NCI-H524 treated with DMSO at 0.1 percent for 48 hours (cell line): ENCODE measurements at regions not wholly inside any gene's neighbourhood (a gene's known extent, or its start where the extent isn't known, plus 50 kb on each side); places are given as distances from the start of the nearest gene placed in this dataset.
"Not testable (repeated sequence)": the region's sequence is repeated elsewhere in the genome, so short reads cannot be mapped to it uniquely, and the experiment has no call there.

Experiments
- DNase-seq: peaks from one replicate; lab custom pipeline; 2025; lab: John Stamatoyannopoulos, UW

DNA sequence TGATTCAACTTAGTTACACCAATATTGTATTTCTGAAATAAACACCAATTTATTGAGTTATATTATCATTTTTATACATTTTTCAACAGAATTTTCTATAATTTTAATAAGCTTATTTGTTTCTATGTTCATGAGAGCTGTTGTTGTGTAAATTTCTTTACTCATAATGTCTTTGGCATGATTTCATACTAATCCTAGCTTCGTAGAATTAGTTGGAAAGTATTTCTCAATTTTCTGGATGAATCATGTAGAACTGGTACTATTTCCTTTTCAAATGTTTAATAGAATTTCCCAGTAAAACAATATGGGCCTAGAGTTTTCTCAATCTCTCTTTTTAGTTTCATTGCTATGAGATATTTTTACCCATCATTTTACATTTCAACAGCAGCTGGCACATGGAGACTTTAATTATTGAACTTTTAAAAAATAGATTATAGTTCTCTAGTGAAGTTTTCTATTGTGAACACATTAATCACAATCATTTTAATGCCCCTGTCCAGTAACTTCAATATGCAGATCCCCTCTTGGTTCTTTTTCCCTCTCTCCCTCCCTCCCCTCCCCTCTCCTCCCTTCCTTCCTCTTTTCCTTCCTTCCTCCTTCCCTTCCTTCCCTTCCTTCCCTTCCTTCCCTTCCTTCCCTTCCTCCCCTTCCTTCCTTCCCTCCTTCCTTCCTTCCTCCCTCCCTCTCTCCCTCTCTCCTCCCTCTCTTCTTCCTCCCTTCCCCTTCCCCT lies 1357.1 kb downstream of the ZPLD1 start:
- DNase-seq: no peak

DNA sequence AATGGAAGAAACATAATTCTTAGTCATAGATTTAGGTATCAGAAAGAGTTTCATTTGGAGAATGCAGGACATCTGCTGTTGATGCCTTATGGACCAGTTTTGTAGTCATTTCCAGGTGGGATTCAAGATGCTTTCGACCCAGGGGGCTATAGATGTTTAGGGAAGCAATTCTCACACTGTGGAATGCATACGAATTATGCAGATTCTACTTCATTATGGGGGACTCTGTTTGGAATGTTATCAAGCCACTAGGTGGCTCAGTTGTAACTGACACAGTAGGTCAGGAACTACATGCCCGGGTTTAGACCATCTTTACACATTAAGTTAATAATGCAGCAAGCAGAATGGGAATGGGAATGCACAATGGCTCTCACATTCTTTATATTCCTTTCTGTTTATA lies 1359.8 kb downstream of the ZPLD1 start:
- peak; percentile 3 for DNase-seq

DNA sequence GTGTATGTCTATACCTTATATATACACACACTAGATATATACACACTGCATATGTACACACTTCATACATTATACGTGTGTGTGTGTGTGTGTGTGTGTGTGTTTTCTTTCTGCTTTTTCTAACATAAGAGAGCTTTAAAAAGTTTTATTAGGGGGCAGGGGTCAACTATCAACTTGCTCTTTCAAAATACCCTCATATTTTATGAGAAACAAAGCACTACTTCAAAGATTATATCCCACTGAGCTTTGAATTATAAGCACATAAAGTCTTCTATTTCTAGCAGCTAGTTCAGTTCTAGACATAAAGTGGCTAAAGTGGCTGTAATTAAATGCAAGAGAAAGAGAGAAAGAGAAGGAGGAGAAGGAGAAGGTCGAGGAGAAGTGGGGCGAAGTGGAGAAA lies 1361.3 kb downstream of the ZPLD1 start:
- DNase-seq: no peak

DNA sequence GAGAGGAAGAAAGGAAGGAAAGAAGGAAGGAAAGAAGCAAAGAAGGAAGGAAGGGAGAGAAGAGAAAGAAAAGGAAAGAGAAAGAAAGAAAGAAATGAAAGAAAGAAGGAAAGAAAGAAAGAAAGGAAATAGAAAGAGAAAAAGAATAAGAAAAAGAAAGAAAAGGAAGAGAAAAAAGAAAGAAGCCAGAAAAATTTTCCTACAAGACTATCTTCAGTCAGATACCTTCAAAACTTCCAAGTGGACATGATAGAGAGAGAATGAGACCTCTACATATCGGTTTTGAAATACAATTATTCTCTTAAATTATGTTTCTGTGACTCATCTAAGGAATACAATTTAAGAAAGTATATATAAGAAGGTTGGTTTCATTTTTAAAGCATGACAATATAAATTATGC lies 1369.0 kb downstream of the ZPLD1 start:
- DNase-seq: no peak

DNA sequence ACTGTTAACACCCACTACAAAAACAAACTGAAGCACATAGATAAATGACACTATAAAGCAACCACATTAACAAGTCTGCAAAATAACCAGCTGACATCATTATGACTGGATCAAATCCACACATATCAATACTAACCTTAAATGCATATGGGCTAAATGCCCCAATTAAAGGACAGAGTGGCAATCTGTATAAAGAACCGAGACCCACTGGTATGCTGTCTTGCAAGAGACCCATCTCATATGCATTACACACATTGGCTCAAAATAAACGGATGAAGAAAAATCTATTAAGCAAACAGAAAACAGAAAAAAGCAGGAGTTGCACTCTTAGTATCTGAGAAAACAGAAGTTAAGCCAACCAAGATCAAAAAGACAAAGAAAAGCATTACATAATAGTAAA lies 1375.4 kb downstream of the ZPLD1 start:
- no peak for DNase-seq

DNA sequence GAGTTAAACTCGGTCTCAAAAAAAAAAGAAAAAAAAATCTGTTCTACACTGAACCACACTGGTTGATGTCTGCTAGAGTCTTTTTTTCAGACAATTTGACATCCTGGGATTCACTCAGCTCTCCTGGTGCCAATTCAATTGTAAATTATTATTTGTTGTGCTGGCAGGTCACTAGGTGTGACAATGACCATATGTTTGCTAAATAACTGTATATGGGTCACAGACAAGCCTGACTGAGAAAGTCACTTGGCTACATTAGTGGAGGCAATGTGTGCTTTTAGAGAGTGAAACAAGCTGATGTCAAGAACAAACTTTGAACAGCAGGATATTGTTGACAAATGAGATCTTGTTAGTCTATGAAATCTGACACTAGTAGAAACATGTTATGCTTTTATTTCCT lies 1379.1 kb downstream of the ZPLD1 start:
- DNase-seq: no peak

DNA sequence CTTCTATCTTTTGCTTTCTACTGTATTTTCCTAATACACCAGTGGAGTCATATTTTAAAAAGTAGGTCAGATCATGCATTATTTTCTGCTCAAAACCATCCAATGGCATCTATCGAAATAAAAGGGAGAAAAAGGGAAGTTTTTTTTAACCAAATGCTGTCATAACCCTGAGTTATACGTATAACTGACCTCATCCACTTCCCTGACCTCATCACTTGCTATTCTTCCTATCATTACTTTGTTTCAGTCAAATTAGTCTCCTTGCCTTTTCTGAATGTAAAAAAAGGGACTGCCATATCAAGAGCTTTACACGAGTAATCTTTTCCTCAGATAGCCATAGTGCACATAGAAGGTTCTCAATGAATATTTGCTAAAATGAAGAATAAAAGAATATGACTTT lies 1383.6 kb downstream of the ZPLD1 start:
- DNase-seq: no peak

DNA sequence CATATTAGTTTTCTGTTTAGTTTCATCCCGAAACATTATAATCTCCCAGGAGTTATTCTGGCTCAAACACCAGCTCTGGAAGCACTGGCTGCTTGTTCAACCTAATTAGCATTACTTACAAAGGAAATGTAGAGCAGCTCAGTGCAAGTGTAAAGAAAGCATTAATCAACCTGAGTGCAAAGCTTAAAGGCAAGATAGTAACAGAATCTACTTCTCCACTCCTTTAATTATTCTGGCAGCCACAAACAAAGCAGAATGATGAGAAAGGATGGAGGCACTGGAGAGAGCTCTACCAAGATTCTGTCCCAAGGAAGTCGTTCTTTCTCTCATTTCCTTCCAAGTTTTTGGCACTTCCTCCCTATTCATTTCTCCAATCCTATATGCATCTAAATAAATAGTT lies 1384.0 kb downstream of the ZPLD1 start:
- no peak for DNase-seq

DNA sequence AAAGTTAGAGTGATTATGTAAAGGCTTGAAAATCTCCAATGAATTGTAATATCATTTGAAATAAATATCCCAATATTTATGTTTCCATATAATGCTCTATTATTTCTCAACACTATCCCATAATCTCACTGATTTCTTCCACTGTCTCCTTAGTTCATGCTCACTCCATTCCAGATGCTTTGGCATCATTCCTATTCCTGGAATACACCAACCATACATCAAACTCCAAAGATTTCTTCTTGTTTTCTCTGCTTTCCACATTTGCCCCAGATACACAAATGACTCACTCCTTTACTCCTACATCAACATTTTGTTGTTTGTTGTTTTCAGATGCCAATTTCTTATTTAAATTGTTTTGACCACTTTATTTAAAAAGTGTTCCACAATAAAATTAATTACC lies 1390.8 kb downstream of the ZPLD1 start:
- DNase-seq: no peak

DNA sequence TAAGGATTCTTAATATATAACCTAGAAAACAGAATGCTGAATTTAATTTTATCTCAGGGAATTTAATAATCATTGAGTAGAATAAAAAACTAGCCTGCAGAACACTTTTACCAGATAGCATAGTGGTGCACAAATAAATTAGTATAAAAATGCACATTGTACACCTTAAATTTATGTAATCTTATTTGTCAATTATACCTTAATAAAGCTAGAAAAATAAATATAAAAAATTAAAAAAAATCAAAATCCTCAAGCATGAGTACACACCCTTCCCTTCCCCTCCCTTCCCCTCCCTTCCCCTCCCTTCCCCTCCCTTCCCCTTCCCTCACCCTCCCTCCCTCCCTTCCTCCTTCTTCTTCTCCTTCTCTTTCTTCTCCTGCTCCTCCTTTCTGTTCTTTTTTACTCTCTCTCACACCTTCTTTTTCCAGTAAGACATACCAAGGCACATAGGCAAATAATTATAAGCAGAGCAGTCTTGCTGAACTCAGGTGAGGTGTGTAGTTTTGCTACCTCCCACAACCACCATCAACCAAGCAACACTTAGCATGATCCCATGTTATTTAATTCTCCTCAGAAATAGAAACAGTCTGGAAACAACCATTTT lies 1395.0 kb downstream of the ZPLD1 start:
- no peak for DNase-seq

DNA sequence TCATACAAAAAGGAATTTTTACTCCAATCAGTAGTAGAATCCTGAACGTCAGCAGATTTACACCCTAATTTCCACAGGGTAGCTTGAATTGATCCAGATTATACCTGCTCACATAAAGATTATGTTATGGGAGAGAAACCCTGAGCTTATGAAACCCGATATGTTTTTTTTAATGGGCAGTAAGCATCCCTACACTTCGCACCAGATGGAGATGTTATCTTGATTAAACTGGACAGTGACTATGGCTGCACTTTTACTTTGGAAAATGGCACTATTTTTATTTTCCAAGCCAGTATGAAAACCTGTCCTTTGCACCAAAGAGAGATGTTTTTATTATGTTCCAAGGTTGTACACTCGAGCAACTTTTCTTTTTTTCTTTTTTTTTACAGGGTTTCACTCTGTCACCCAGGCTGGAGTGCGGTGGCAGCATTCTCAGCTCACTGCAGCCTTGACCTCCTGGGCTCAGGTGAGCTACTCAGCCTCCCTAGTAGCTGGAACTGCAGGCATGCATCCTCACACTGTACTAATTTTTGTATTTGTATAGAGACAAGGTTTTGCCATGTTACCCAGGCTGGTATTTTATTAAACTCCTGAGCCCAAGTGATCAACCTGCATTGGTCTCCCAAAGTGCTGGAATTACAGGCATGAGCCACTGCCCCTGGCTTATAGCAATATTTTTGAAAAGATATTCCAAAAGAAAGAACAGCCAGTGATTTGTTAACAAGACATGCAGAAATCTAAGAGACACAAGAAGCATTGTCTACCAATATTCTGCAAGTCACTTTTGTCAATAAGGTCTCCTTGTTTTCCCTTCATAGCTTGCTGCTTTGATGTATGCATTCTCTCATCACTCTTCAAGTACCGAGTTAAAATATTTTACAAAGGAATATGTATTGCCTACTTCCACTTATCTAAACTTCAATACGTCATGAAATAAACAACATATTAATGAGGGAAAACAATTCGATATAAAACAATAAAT lies 1412.6 kb downstream of the ZPLD1 start:
- peak; percentile 65 for DNase-seq

DNA sequence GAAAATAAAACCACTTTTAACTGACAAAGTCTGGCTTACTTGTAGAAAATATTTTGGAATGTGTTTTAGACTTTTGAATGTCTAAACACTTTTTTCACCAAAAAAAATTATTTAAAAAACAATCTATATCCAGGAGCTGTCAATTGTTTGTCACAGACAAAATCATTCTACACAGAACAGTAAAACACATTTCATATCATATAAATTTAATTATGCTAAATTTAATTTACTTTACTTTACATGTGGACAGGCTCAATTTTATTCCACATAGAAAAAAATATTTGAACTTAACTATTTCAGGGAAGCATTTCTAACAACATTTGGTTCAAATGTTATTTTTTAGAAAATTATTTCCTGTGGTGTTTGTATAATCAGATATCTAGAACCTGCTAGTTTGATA lies 1417.0 kb downstream of the ZPLD1 start:
- DNase-seq: no peak

DNA sequence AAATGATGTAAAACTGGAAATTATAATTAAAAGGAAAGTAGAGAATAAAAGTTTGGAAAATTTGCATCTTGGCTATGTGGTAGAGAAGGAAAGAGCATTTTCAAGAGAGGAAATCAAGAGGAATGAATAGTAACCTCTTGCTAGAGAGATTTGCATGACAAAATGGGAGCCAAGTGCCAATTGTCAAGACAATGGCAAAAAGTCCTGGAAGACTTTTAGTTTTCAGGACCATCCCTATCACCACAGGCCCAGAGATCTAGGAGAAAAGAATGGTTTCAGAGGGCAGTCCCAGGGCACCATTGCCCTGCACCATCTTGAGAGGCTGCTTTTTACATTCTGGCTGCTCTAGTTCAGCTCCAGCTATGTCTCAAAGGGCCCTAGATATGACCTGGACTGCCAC lies 1427.6 kb downstream of the ZPLD1 start:
- DNase-seq: no peak

DNA sequence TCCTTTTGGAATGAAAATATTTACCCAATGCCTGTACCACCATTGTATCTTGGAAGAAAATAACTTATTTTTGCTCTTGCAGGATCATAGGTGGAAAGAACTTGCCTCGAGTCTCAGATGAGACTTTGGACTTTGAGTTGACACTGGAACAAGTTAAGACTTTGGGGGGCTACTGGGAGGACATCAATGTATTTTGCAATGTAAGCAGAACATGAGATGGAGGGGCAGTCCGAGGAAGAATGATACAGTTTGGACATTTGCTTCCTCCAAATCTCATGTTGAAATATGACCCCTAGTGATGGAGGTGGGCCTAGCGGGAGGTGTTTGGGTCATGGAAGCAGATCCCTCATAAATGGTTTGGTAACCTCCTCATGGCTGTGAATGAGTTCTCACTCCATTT lies 1428.6 kb downstream of the ZPLD1 start:
- no peak for DNase-seq

DNA sequence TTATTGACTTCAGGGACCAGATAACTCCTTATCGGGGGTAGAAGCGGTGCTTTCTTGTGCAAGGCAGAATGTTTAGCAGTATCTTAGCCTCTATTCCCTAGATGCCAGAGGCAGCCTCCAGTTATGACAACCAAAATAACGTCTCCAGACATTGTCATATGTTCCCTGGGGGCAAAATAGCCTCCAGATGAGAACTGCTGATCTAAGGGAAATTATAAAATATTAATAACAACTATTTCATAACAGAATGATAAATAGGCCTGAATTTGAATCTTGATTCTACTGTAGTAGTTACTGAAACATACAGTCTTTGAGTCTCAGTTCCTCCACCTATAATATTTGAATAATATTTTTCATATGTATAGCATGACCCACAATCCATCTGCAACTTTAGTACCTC lies 1431.3 kb downstream of the ZPLD1 start:
- DNase-seq: no peak

DNA sequence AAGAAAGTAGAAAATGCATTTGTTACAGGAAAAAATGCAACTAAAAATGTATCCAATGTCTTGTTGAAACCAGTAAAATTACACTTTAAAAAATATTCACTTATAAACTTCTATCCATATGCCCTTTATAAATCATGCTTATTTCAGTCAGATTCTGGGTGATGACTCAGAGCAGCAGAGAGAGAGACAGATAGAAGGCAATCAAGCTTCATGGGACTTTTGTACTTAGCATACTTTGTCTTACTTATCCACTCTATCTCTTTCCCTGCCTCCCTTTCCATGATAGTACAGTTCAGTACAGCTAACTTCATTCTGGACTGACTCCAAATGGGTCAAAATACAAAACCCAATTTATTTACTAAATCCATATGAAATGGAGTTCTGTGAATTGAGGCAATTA lies 1438.2 kb downstream of the ZPLD1 start:
- DNase-seq: no peak

DNA sequence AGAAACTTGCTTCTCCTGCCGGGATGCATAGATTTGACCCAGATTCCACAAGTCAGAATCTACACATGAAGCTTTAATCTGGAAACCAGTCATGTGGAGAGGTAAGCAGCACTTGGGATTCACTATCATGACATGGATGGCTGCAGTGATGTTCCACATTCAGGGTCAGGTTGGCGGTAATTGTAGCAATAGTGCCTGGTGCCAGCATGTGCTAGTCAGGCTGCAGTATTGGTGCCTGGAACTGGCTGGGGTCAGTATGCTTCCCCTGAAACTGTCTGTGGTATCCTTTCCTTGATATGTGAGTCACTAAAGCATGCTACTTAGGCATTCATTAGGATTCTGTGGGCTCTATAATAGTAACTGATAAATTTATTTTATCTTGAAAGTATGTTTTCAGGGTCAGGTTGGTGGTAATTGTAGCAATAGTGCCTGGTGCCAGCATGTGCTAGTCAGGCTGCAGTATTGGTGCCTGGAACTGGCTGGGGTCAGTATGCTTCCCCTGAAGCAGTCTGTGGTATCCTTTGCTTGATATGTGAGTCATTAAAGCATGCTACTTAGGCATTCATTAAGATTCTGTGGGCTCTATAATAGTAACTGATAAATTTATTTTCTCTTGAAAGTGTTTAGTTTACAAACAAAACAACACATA lies 1439.2 kb downstream of the ZPLD1 start:
- DNase-seq: no peak

DNA sequence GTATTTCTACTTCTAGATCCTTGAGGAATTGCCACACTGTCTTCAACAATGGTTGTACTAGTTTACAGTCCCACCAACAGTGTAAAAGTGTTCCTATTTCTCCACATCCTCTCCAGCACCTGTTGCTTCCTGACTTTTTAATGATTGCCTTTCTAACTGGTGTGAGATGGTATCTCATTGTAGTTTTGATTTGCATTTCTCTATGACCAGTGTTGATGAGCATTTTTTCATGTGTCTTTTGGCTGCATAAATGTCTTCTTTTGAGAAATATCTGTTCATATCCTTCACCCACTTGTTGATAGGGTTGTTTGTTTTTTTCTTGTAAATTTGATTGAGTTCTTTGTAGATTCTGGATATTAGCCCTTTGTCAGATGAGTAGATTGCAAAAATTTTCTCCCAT lies 1447.0 kb downstream of the ZPLD1 start:
- DNase-seq: not testable (repeated sequence)

DNA sequence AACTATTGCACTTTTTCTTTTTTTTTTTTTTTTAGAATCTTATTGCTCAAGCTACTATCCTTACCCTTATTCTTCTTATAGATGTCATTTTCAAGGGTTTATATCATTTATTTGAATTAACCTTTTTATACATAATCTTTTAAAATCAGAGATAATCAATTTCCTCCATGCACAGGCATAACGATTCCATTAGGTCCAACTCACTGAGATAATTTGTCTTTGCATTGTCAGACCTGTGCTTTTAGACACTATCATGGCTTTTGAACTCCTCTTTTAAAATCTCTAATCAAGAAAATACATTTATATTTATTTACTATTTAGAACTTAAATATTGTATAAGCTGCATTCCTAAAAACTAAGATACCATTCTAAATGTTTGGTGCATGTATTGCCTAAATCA lies 1454.9 kb downstream of the ZPLD1 start:
- DNase-seq: no peak

DNA sequence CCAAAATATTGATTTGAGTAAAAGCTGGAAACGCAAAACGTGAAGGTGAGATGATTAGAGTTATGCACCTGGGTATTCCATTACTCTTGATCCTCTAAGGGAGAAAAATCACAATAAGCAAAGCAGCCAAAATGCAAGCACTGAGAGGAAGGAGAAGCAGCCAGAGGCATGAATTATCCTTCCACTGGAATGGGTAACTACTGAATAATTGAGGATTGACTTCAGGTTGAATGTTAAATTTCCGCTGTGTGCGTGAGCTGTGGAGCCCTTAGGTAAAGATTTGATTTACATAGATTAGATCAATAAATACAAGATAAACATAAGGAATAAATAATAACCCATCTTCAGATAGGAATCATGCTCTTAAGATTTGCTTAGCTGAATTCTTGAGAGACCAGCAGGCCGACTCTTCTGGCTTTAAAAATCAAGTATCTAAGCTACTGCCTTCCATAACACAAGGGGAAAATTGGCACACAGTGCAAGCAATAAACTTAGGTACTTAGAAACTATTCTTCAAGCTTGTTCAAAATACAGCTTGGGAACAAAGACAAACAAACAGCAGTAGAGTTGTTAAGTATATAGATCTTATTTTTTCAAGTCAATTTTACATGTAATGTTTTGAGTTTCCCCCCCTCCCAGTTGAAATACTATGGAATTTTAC lies 1459.5 kb downstream of the ZPLD1 start:
- no peak for DNase-seq

DNA sequence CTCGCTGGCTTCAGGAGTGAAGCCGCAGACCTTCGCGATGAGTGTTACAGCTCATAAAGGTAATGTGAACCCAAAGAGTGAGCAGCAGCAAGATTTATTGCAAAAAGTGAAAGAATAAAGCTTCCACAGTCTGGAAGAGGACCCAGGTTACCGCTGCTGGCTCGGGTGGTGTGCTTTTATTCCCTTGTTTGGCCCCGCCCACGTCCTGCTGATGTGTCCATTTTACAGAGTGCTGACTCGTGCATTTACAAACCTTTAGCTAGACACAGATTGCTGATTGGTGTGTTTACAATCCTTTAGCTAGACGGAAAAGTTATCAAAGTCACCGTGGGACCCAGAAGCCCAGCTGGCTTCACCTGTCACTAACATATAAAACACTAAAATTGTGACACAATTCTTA lies 1464.5 kb downstream of the ZPLD1 start:
- DNase-seq: no peak

DNA sequence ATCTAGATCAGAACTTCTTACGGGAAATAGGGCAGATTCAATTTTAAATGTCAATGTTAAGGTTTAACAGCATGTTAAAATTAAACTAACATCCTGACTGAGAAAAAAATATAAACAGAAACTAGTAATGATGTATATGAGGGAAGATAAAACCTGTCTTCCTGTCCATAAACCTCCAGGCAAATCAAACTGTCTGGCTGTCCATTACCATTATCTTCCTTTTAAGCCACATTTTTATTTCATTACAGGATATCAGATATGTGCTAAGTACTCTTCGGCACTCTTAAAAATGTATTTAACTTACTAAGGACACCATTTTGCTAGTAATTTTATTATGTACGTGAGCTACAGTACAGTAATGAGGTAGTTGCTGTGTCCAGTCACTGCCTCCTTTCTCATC lies 1461.7 kb upstream of the ALCAM start:
- DNase-seq: no peak
